ENCODE measurements at regions not wholly inside any gene's neighbourhood (a gene's known extent, or its start where the extent isn't known, plus 50 kb on each side); places are given as distances from the start of the nearest gene placed in this dataset.

GRCh38 chrX:124827258-124827845 lies 481.0 kb downstream of the SH2D1A start:
- no peak for DNase-seq (ENCODE audit: low read depth in 2 of 2)

DNA sequence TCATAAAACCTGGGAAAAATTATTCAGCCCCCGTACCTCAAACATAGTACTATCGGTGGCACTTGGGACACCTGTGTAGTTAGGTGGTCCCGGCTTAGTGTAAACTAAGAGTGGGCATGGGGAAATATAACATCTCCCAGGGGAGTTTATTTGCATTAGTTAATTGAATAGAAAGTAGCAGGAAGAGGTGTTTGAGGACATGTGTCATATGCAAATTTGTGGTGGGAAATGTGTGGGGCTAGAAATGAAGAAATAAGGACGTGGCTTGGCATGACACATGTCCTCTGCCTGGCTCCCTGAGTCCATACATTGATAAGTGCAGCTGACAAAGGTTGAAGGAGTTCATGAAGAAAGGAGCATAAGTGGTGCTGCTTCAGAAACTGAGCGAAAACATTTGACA lies 483.6 kb downstream of the SH2D1A start:
- no peak for DNase-seq (ENCODE audit: low read depth in 2 of 2)

- no peak for DNase-seq (ENCODE audit: low read depth in 2 of 2)
These were observed 482.9 kb upstream of the TEX13C start for GRCh38 chrX:124836786-124837185.

- no peak for DNase-seq (ENCODE audit: low read depth in 2 of 2)
These were observed 477.5 kb upstream of the TEX13C start for GRCh38 chrX:124842205-124842604.

GRCh38 chrX:124860736-124861135 lies 458.9 kb upstream of the TEX13C start:
- DNase-seq (ENCODE audit: low read depth in 2 of 2) = no peak

DNA sequence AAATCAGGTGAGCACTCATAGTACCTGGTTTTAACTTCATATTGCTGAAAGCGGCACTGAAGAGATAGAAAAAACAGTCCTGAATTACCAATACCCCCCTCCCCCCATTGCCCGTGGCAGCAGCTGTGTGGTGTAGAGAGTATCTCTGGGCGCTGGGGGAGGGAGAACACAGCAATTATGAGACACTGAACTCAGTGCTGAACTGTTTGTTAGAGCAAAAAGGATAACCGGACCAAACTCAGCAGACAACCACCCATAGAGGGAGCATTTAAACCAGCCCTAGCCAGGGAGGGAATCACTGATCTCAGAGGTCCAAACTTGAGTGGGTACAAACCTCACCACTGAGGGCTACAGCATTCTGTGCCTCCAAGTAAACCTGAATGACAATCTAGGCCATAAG lies 457.4 kb upstream of the TEX13C start:
- DNase-seq (ENCODE audit: low read depth in 2 of 2) = no peak

DNA sequence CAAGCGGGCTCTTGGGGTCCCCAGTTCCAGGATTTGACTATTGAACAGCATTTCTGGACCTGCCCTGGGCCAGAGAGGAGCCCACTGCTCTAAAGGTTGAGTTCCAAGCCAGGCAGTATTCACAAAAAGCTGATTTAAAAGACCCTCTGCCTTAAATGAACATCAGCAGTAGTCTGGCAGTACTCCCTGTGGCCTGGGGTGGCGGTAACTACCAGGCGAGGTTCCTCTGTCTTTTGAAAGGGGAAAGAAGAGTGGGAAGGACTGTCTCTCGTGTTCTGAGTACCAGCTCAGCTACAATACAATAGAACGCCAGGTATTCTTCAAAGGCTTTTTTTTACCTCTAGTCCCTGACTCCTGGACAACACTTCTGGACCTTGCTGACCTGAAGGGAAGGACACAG lies 456.4 kb upstream of the TEX13C start:
- DNase-seq (ENCODE audit: low read depth in 2 of 2) = no peak

GRCh38 chrX:124887572-124887971 lies 432.1 kb upstream of the TEX13C start:
- DNase-seq (ENCODE audit: low read depth in 2 of 2) = no peak

DNA sequence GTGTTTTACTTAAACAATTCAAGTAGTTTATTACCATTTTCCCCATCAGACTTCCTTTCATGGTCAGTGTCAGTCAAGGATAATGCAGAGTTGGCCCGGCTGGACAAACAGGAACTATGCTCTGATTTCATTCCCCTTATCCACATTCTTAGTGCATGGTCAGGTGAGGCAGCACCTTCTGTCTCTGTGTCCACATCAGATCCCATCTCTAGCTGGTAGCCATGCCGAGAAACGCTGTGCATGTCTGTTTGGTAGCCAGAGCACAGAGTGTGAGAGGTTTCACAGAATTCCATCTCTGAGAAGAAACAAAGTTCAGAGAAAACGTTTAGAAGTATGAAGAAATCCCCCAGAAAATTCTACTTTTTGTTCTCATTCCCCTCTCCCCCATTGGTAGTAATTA lies 423.7 kb upstream of the TEX13C start:
- no peak for DNase-seq (ENCODE audit: low read depth in 2 of 2)

GRCh38 chrX:124902953-124903352 lies 416.7 kb upstream of the TEX13C start:
- no peak for DNase-seq (ENCODE audit: low read depth in 2 of 2)

- DNase-seq (ENCODE audit: low read depth in 2 of 2) = no peak
These were observed 409.1 kb upstream of the TEX13C start for GRCh38 chrX:124910611-124911010.

DNA sequence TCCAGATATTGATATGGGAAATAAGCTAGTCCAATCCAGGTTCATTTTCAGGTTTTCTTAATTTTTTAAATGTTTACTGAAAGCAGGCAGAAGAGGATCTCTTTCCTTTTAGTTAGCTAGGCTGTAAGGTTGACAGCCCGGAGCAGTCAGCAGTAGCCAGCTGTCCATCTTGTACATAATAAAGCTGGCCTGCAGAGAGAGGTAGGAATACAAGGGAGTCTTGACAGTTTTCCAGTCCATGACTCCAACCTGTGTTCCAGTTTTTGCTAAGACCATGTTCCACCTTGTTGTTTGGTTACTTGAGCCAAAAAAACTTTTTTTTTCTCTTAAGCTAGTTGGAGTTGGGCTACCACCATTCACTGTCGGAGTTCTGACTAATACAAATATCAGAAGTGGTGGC lies 402.7 kb upstream of the TEX13C start:
- no peak for DNase-seq (ENCODE audit: low read depth in 2 of 2)

DNA sequence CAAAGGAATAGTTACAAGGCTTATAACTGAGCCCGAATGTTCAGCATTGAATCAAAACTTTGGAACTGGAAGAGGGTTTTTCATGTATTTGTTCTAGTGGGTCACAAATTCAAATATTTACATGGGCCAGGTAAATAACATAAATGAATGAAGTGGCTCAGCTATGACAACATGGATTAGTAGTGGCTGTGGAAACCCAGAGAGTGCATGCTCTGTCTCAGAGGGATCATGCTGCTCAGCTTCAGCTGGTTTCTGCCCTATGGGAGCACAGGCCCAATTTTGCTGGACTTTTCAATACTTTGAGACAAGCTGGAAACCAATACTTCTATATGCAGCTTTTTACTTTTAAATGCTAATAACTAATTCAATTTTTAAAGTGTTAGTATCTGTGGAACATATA lies 394.0 kb upstream of the TEX13C start:
- no peak for DNase-seq (ENCODE audit: low read depth in 2 of 2)

DNA sequence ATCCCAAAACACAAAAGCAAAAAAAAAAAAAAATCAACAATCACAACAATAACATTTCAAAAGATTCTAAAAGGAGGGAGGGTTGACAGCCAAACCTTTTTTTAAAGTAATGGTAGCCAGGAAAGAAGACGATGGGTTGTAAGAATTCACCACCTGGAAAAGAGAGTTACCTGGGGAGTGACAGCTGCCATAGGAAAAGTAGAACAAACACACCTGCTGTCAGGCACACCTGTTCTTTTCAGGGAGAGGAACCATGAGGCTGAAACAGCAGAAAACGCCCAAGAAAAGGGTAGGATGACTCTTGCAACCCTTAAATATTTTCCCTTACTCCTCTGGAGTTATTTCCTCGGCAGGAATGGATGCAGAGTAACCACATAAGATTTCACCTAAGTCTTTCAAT lies 388.4 kb upstream of the TEX13C start:
- DNase-seq (ENCODE audit: low read depth in 2 of 2) = no peak

DNA sequence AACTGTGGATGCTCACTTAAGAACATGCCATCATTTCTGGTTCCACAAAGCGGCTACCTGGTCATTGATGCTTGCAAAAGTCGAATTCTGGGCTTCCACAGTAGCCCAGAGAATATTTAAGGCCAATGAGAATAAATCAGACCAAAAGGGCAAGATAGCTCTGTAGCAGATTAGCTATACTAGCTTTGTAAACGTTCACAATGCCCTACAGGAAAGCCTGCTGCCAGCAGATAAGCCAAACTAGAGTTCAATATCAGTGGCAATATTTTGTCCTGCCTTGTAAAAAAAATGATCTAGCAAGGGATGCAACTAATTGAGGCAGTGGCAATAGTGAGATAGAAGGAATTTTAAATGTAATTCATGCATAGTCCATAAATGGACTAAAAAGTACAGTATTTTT lies 387.7 kb upstream of the TEX13C start:
- no peak for DNase-seq (ENCODE audit: low read depth in 2 of 2)

GRCh38 chrX:124938715-124939114 lies 381.0 kb upstream of the TEX13C start:
- no peak for DNase-seq (ENCODE audit: low read depth in 2 of 2)

DNA sequence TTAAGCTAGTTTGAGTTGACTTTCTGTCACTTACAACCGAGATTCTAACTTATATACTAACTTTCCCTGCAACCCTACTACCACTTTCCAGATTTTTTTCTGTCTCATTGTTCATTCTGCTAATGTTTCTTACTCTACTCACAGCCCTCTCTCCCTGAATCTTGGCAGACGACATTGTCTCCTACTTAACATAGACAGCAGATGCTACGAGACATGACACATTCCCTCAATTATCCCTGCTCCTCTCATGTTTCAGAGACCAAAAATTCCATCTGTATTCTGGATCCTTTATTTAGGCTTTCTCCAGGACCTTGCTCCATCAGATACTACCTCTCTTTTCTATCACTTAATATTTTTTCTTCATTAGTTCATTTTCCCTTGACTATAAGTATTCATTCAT lies 379.1 kb upstream of the TEX13C start:
- no peak for DNase-seq (ENCODE audit: low read depth in 2 of 2)

DNA sequence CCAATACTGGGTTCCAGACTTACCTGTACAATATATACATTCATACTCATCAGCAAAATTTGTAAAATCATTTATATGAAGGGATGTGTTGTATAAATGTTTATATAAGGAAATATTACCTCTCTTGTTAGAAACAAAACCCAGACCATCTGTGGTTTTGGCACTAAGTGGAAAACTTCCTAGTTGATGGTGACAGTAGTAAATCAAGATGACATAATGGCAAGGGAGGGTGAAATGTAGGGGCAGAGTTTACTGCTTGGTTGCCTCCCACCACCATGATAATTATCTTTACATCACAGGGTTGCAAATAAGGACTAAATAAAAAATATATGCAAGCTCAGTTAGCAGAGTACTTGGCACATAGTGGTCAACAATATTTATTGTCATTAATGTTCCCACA lies 365.3 kb upstream of the TEX13C start:
- DNase-seq (ENCODE audit: low read depth in 2 of 2) = no peak

- no peak for DNase-seq (ENCODE audit: low read depth in 2 of 2)
These were observed 359.2 kb upstream of the TEX13C start for GRCh38 chrX:124960454-124960853.

- no peak for DNase-seq (ENCODE audit: low read depth in 2 of 2)
These were observed 356.0 kb upstream of the TEX13C start, which contains the start of gene TENM1 for GRCh38 chrX:124963717-124964116. Gene TENM1, minus strand, starts transcription at chrX:124963817.

DNA sequence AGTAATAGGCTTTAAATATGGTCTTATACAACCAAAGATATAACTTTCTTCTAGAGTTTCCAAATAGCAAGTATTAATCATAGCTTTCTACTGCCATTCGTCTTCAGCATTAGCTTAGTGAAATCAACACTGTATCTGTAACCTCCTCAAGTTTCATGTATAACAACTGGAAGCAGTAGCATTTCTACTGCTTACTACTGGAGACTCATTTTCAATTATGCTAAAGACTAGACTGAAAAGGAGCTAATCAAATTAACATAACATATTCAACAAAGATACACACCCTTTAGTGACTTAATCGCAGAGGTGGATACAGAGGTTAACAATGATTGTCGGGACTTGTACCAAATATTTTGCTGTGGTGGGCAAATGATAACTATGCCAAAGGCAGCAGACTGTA lies 344.2 kb upstream of the TEX13C start:
- no peak for DNase-seq (ENCODE audit: low read depth in 2 of 2)

- DNase-seq (ENCODE audit: low read depth in 2 of 2) = no peak
These were observed 338.3 kb upstream of the TEX13C start for GRCh38 chrX:124981420-124981819.

GRCh38 chrX:124984140-124984813 lies 335.4 kb upstream of the TEX13C start:
- no peak for DNase-seq (ENCODE audit: low read depth in 2 of 2)

DNA sequence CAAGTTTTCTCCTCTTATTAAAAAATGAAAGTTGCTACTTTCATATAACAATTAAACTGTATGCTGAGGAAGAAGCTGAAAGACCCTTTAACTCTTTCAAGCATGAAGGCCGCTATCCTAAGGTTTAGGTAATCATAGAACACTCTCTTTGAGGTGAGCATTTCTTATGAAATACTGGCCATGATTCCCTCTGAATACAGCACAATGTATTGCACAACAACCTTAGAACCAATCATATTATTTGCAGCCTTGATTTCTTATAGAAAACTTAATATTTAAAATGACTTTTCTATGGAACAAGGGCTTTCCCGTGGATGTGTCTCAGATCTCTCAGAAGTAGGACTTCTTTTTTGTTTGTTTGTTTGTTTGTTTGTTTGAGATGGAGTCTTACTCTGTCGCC lies 333.4 kb upstream of the TEX13C start:
- DNase-seq (ENCODE audit: low read depth in 2 of 2) = no peak
